AG04450 (cell line): ENCODE measurements at regions not wholly inside any gene's neighbourhood (a gene's known extent, or its start where the extent isn't known, plus 50 kb on each side); places are given as distances from the start of the nearest gene placed in this dataset.

Source experiments
- CTCF ChIA-PET: fragments of 300-600, 350-600 bp; formaldehyde crosslinking; extraction: SDS; loops from one replicate; lab custom pipeline; 2022; ENCODE audit warnings: antibody characterized with exemption, inconsistent platforms; lab: Charles Lee
- POLR2A ChIA-PET: fragments of 350-600 bp; formaldehyde crosslinking; extraction: SDS; loops from one replicate; lab custom pipeline; 2021; ENCODE audit warnings: antibody characterized with exemption, inconsistent platforms; lab: Yijun Ruan, JAX
- DNase-seq: peaks from one replicate; pipeline ENCODE4 v3.0.0-alpha.2; 2011; ENCODE audit warnings: low read depth, low spot score
- H3K27ac ChIP-seq: one replicate; pipeline ENCODE4 v1.5.1; 2012; ENCODE audit warnings: low read depth, low read length, control low read depth
- H3K27me3 ChIP-seq: one replicate; pipeline ENCODE4 v1.6.0; 2012; ENCODE audit warnings: low read length; ENCODE audit not compliant: control insufficient read depth, insufficient read depth
- H3K4me3 ChIP-seq: 2 replicates; pipeline ENCODE4 v1.5.1; 2011; ENCODE audit warnings: mild to moderate bottlenecking, low read depth, low read length, control low read depth
- H3K9me3 ChIP-seq: 2 replicates; pipeline ENCODE4 v1.5.1; 2012; ENCODE audit warnings: low read length; ENCODE audit not compliant: control insufficient read depth, insufficient read depth
- TF ChIP-seq, protein P1 (sequence below): IDR thresholded peaks from 2 replicates; pipeline ENCODE4 v1.5.1; 2011; ENCODE audit warnings: low read depth, low read length, control low read depth, inconsistent platforms

GRCh38 chr17:79176792-79177601, 102.4 kb downstream of the ENGASE start:
- ChIA-PET CTCF (no interaction called here), POLR2A (no interaction called here)
- no peak overlapping the region for H3K27ac ChIP-seq
- no peak for DNase-seq
- H3K9me3 ChIP-seq = no peaks in the 10 kb centered on the region; the same call in 1 of the 2 replicates
- H3K27me3 ChIP-seq = peaks cover 15% of the 10 kb centered on the region
- H3K4me3 ChIP-seq = no peak overlapping the region
- TF ChIP-seq, protein P1, sequence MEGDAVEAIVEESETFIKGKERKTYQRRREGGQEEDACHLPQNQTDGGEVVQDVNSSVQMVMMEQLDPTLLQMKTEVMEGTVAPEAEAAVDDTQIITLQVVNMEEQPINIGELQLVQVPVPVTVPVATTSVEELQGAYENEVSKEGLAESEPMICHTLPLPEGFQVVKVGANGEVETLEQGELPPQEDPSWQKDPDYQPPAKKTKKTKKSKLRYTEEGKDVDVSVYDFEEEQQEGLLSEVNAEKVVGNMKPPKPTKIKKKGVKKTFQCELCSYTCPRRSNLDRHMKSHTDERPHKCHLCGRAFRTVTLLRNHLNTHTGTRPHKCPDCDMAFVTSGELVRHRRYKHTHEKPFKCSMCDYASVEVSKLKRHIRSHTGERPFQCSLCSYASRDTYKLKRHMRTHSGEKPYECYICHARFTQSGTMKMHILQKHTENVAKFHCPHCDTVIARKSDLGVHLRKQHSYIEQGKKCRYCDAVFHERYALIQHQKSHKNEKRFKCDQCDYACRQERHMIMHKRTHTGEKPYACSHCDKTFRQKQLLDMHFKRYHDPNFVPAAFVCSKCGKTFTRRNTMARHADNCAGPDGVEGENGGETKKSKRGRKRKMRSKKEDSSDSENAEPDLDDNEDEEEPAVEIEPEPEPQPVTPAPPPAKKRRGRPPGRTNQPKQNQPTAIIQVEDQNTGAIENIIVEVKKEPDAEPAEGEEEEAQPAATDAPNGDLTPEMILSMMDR = no peak

DNA sequence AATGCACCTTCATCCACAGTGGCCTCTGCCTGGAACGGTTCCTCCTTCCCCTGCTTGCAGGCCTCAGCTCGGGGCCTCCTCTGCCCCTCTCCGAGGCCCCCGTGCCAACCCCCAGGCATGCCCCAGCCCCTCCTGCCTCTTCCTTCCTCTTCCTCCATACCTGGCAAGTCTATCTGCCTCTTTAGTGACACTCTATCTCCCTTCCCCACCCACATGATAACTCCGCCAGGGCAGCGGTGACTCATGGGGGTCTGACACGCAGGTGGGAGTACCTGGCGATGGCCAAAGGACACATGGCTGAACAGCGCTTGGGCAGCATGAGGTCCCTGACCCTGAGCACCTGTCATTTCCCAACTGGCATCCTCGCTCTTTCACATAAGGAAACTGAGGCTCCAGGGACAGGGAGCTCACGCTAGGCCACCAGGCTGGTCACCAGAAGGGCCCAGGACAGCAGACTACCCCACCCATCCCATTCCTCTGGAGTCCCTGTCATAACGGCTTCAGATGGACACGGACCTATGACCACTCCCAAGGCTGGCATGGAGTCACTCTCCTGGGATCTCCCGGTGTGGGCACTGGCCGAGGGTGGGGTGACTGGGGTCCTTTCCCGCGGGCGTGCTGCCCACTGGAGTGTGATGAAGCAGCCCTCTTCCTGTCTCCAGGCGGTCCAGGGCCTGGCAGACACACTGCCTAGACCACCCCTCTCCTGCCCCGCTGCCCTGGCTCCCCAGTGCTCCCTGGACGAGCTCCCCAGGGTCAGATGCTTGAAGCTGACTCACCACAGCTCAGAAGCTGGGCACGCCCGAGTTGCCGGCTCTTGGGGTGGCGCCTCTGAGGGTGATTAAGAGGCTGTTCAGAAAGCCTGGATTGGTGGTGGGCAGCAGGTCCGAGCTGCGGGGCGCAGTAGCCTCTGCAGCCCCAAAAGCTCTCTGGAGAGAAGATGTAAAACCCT, 100.6 kb downstream of the ENGASE start:
- DNase-seq = no peak
- Histone ChIP-seq H3K27ac (no peak overlapping the region), H3K27me3 (peaks cover 16% of the 10 kb centered on the region), H3K4me3 (no peak overlapping the region), H3K9me3 (no peaks in the 10 kb centered on the region; the same call in 1 of the 2 replicates)
- ChIA-PET CTCF (no interaction called here), POLR2A (no interaction called here)
- TF ChIP-seq, protein P1 = no peak

- H3K4me3 ChIP-seq = no peak overlapping the region
- TF ChIP-seq, protein P1 = no peak
- H3K27ac ChIP-seq = no peak overlapping the region
- POLR2A ChIA-PET = no interaction called here
- DNase-seq = no peak
- CTCF ChIA-PET = no interaction called here
- peaks cover 20% of the 10 kb centered on the region for H3K27me3 ChIP-seq
- no peaks in the 10 kb centered on the region; the same call in 1 of the 2 replicates for H3K9me3 ChIP-seq
These were observed 99.7 kb downstream of the ENGASE start for GRCh38 chr17:79174193-79174765.

GRCh38 chr17:79171188-79171587, 96.6 kb downstream of the ENGASE start:
- Histone ChIP-seq H3K4me3 (no peak overlapping the region), H3K27me3 (peaks cover 23% of the 10 kb centered on the region), H3K27ac (no peak overlapping the region), H3K9me3 (no peaks in the 10 kb centered on the region; the same call in 1 of the 2 replicates)
- POLR2A ChIA-PET = no interaction called here
- TF ChIP-seq, protein P1 = no peak
- CTCF ChIA-PET = no interaction called here
- DNase-seq = no peak
